Endothelial cell of umbilical vein (primary cell): ENCODE measurements at regions not wholly inside any gene's neighbourhood (a gene's known extent, or its start where the extent isn't known, plus 50 kb on each side); places are given as distances from the start of the nearest gene placed in this dataset.

Experiments
- BruUV-seq: library from RNA; stranded (reverse); fragments of 400-500 nt; replicated peaks from 2 replicates; lab custom pipeline; 2021; lab: Mats Ljungman, UMichigan
- CTCF ChIA-PET: fragments of 300-600, 350-600 bp; sonication (Branson Sonifier 250); formaldehyde crosslinking; loops from one replicate; lab custom pipeline; 2021; ENCODE audit warnings: antibody characterized with exemption, inconsistent platforms; lab: Charles Lee
- POLR2A ChIA-PET: fragments of 300-600, 350-600 bp; sonication (Branson Sonifier 250); formaldehyde crosslinking; loops from one replicate; lab custom pipeline; 2021; ENCODE audit warnings: antibody characterized with exemption, inconsistent platforms; lab: Charles Lee
- DNase-seq: peaks from one replicate; pipeline ENCODE4 v3.0.0-alpha.2; 2011; ENCODE audit warnings: low read depth, low spot score
- FAIRE-seq: peaks from 2 replicates; lab custom pipeline; 2011; peaks lifted over from hg19 to GRCh38; lab: Jason Lieb, UNC
- H2AFZ ChIP-seq: 2 replicates; pipeline ENCODE4 v1.6.0; 2012; ENCODE audit warnings: low read depth, low read length, control low read depth, inconsistent platforms
- H3K27ac ChIP-seq: 2 replicates; pipeline ENCODE4 v1.5.1; 2011; ENCODE audit warnings: low read depth, mild to moderate bottlenecking, control low read depth, low read length, moderate library complexity; ENCODE audit not compliant: insufficient read depth
- H3K27me3 ChIP-seq, 2 experiments: 2 replicates each; pipeline versions ENCODE4 v1.6.0 to v1.6.1; 2011; ENCODE audit warnings: low read length in 2 of 2, mixed read lengths in 1 of 2; ENCODE audit not compliant: control insufficient read depth in 2 of 2, insufficient read depth in 2 of 2
- H3K36me3 ChIP-seq, 2 experiments: 2 replicates in 1 of 2; 3 replicates in 1 of 2; pipeline ENCODE4 v1.5.1; 2011; ENCODE audit warnings: low read length in 2 of 2, mild to moderate bottlenecking in 1 of 2, moderate library complexity in 1 of 2; ENCODE audit not compliant: control insufficient read depth in 2 of 2, insufficient read depth in 2 of 2; ENCODE audit errors: extremely low read depth in 1 of 2
- H3K4me1 ChIP-seq: 3 replicates; pipeline ENCODE4 v1.5.1; 2011; ENCODE audit warnings: mild to moderate bottlenecking, low read length; ENCODE audit not compliant: control insufficient read depth, insufficient read depth; ENCODE audit errors: extremely low read depth
- H3K4me2 ChIP-seq: 2 replicates; pipeline ENCODE4 v1.6.1; 2011; ENCODE audit warnings: low read length, control low read depth, mixed read lengths; ENCODE audit not compliant: insufficient read depth
- H3K4me3 ChIP-seq, 3 experiments: fragments of 200-600 bp in 1 of 3; sonication (generic), shearing (Covaris generic) in 1 of 3; replicated peaks in 1 of 3; 2 replicates each; pipeline ENCODE4 v1.5.1; 2011 to 2016; ENCODE audit warnings: control low read depth in 3 of 3, low read length in 3 of 3, mild to moderate bottlenecking in 2 of 3, inconsistent platforms in 1 of 3, low read depth in 1 of 3, moderate library complexity in 1 of 3; ENCODE audit not compliant: insufficient read depth in 1 of 3
- H3K79me2 ChIP-seq: 2 replicates; pipeline ENCODE4 v1.6.0; 2012; ENCODE audit warnings: low read length, inconsistent platforms; ENCODE audit not compliant: control insufficient read depth, insufficient read depth
- H3K9ac ChIP-seq: replicated peaks from 2 replicates; pipeline ENCODE3; 2011; ENCODE audit warnings: low read length, control low read depth; ENCODE audit not compliant: insufficient read depth; ENCODE audit errors: extremely low read depth
- H3K9me1 ChIP-seq: replicated peaks from 3 replicates; pipeline ENCODE4 v1.6.0; 2011; ENCODE audit warnings: mild to moderate bottlenecking, low read length; ENCODE audit not compliant: control insufficient read depth, insufficient read depth; ENCODE audit errors: extremely low read depth
- H3K9me3 ChIP-seq: replicated peaks from 2 replicates; pipeline ENCODE4 v1.5.1; 2012; ENCODE audit warnings: low read length, inconsistent platforms; ENCODE audit not compliant: control insufficient read depth, insufficient read depth
- H4K20me1 ChIP-seq: replicated peaks from 2 replicates; pipeline ENCODE3; 2011; ENCODE audit warnings: mild to moderate bottlenecking, low read length; ENCODE audit not compliant: control insufficient read depth, insufficient read depth; ENCODE audit errors: extremely low read depth
- EZH2 ChIP-seq: IDR thresholded peaks from 2 replicates; pipeline ENCODE4 v1.6.1; 2012; ENCODE audit warnings: borderline replicate concordance, low read depth, mild to moderate bottlenecking, moderate library complexity, low read length, inconsistent platforms; ENCODE audit not compliant: severe bottlenecking
- FOS ChIP-seq: IDR thresholded peaks from 2 replicates; pipeline ENCODE4 v1.6.1; 2011; ENCODE audit warnings: mild to moderate bottlenecking, low read length, moderate library complexity, borderline replicate concordance; ENCODE audit not compliant: insufficient read depth
- GATA2 ChIP-seq: IDR thresholded peaks from 2 replicates; pipeline ENCODE4 v1.7.0; 2011; ENCODE audit warnings: low read depth, mild to moderate bottlenecking, moderate library complexity, mixed read lengths, low read length; ENCODE audit not compliant: insufficient read length, insufficient read depth
- JUN ChIP-seq: IDR thresholded peaks from 2 replicates; pipeline ENCODE4 v1.6.1; 2011; ENCODE audit warnings: borderline replicate concordance, low read depth; ENCODE audit not compliant: insufficient read length, insufficient read depth
- MYC ChIP-seq: IDR thresholded peaks from one replicate; pipeline ENCODE4 v1.6.1; 2011; ENCODE audit warnings: mild to moderate bottlenecking, low read depth, low read length
- POLR2AphosphoS5 ChIP-seq: IDR thresholded peaks from 2 replicates; pipeline ENCODE4 v1.6.1; 2012; ENCODE audit warnings: low read depth, mild to moderate bottlenecking, control low read depth, low read length, moderate library complexity; ENCODE audit not compliant: insufficient read depth
- dilution Hi-C: fragments of 300-500 bp; cut with MboI; formaldehyde crosslinking; loops from one replicate; pipeline ENCODE4 v1.15.0; 2019; ENCODE audit warnings: low sequenced_read_pairs; ENCODE audit not compliant: extremely low pct_ligation_motif_present
- intact Hi-C: fragments of 100-400 bp; cut with micrococcal nuclease; formaldehyde crosslinking; loops from one replicate; pipeline ENCODE4 v1.10.0; 2022
- TF ChIP-seq, protein P1 (sequence below): IDR thresholded peaks from 2 replicates; pipeline ENCODE4 v1.6.1; 2011; ENCODE audit not compliant: insufficient read depth, insufficient read length
- TF ChIP-seq, protein P2 (sequence below), 2 donors: IDR thresholded peaks; 1 replicate in 1 of 2; 2 replicates in 1 of 2; pipeline ENCODE4 v1.5.1; 2011; ENCODE audit warnings: low read length in 2 of 2, mild to moderate bottlenecking in 2 of 2, moderate library complexity in 2 of 2, control low read depth in 1 of 2, inconsistent platforms in 1 of 2, low read depth in 1 of 2; ENCODE audit not compliant: insufficient read depth in 1 of 2; ENCODE audit errors: extremely low read depth in 1 of 2

DNA sequence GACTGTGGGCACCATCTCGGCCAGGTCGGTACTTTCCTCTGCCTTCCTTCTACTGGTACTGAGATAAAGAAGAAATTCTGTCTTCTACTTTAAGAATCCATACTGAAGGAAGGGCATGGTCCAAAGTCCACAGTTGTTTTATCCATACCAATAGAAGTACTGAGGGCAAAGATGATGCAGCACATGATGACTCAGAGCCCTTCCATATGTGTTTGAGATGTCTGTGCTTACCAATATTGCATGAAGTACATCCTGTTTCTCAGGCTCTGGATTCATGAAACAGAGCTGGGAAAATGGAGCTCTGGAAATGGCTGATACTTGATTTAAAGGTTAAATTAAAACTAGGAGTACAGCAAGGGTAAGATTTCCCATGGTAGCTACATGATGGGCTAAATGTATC, 799.9 kb downstream of the NLGN4Y start:
- POLR2A ChIA-PET: no interaction called here
- no peaks in the 10 kb centered on the region for H4K20me1 ChIP-seq
- intact Hi-C loops: no loop called here

More for the DNA sequence above, 799.9 kb downstream of the NLGN4Y start:
- no TSS peak for BruUV-seq
- Histone ChIP-seq H3K9ac (no peak overlapping the region), H3K27ac (no peak overlapping the region), H3K4me3 (no peak overlapping the region), H3K9me1 (no peaks in the 10 kb centered on the region), H3K79me2 (no peaks in the 10 kb centered on the region), H3K27me3 (no peaks in the 10 kb centered on the region), H3K4me1 (no peaks in the 10 kb centered on the region), H3K36me3 (no peaks in the 10 kb centered on the region), H3K9me3 (no peaks in the 10 kb centered on the region), H3K4me2 (no peak overlapping the region), H2AFZ (no peak overlapping the region)
- dilution Hi-C loops: no loop called here
- CTCF ChIA-PET: no interaction called here
- TF ChIP-seq POLR2AphosphoS5: no peak
- no peak for TF ChIP-seq EZH2
- TF ChIP-seq, protein P1, sequence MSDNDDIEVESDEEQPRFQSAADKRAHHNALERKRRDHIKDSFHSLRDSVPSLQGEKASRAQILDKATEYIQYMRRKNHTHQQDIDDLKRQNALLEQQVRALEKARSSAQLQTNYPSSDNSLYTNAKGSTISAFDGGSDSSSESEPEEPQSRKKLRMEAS: no peak
- TF ChIP-seq FOS: no peak
- no peak for TF ChIP-seq JUN
- no peak for TF ChIP-seq MYC
- TF ChIP-seq GATA2: no peak
- TF ChIP-seq, protein P2, sequence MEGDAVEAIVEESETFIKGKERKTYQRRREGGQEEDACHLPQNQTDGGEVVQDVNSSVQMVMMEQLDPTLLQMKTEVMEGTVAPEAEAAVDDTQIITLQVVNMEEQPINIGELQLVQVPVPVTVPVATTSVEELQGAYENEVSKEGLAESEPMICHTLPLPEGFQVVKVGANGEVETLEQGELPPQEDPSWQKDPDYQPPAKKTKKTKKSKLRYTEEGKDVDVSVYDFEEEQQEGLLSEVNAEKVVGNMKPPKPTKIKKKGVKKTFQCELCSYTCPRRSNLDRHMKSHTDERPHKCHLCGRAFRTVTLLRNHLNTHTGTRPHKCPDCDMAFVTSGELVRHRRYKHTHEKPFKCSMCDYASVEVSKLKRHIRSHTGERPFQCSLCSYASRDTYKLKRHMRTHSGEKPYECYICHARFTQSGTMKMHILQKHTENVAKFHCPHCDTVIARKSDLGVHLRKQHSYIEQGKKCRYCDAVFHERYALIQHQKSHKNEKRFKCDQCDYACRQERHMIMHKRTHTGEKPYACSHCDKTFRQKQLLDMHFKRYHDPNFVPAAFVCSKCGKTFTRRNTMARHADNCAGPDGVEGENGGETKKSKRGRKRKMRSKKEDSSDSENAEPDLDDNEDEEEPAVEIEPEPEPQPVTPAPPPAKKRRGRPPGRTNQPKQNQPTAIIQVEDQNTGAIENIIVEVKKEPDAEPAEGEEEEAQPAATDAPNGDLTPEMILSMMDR (IDR thresholded peaks at IDR 0.05; ENCODE audit: extremely low read depth in 1 of 2, insufficient read depth in 1 of 2, low read depth in 1 of 2, low read length in 2 of 2): no peak
- DNase-seq: no peak
- FAIRE-seq: no peak
